ENCODE measurements at regions not wholly inside any gene's neighbourhood (a gene's known extent, or its start where the extent isn't known, plus 50 kb on each side); places are given as distances from the start of the nearest gene placed in this dataset.

DNA sequence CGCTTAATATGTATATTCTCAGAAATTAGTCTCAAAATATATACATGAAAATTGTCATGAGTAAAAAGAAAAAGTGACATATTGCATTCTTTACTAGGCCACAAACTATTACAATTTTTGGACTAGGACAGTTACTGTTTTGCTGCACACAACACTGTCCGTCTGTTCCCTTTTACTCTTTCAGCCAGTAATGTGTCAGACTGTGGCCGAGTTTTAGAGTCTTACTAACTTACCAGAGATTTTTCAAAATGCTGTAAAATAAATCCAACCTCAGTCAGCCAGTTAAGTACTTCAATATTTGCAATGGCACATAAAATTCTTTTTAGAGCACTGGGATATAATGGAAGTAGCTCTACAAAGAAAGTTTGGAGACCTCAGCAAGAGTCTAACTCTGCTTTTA, 380.3 kb upstream of the IL12A start (continued):
- TF ChIP-seq ILK (tag; IDR thresholded peaks at IDR 0.05; ENCODE audit: borderline replicate concordance, low read depth) (no peak), ZNF12 (CRISPR knock-in tag; IDR thresholded peaks at IDR 0.05) (no peak), ZNF184 (CRISPR knock-in tag; IDR thresholded peaks at IDR 0.05) (no peak), FOXJ2 (tag; IDR thresholded peaks at IDR 0.05) (no peak), CAMTA2 (CRISPR knock-in tag; conservative IDR thresholded peaks at IDR 0.05) (no peak), U2AF1 (optimal IDR thresholded peaks at IDR 0.05; ENCODE audit: low read depth, low read length) (no peak), GABPB2 (CRISPR knock-in tag; conservative IDR thresholded peaks at IDR 0.05) (no peak), ZZZ3 (IDR thresholded peaks at IDR 0.05) (no peak)
- TF ChIP-seq, protein P1, sequence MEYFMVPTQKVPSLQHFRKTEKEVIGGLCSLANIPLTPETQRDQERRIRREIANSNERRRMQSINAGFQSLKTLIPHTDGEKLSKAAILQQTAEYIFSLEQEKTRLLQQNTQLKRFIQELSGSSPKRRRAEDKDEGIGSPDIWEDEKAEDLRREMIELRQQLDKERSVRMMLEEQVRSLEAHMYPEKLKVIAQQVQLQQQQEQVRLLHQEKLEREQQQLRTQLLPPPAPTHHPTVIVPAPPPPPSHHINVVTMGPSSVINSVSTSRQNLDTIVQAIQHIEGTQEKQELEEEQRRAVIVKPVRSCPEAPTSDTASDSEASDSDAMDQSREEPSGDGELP (CRISPR knock-in tag; IDR thresholded peaks at IDR 0.05; ENCODE audit: borderline replicate concordance) = no peak
- TF ChIP-seq, protein P2, sequence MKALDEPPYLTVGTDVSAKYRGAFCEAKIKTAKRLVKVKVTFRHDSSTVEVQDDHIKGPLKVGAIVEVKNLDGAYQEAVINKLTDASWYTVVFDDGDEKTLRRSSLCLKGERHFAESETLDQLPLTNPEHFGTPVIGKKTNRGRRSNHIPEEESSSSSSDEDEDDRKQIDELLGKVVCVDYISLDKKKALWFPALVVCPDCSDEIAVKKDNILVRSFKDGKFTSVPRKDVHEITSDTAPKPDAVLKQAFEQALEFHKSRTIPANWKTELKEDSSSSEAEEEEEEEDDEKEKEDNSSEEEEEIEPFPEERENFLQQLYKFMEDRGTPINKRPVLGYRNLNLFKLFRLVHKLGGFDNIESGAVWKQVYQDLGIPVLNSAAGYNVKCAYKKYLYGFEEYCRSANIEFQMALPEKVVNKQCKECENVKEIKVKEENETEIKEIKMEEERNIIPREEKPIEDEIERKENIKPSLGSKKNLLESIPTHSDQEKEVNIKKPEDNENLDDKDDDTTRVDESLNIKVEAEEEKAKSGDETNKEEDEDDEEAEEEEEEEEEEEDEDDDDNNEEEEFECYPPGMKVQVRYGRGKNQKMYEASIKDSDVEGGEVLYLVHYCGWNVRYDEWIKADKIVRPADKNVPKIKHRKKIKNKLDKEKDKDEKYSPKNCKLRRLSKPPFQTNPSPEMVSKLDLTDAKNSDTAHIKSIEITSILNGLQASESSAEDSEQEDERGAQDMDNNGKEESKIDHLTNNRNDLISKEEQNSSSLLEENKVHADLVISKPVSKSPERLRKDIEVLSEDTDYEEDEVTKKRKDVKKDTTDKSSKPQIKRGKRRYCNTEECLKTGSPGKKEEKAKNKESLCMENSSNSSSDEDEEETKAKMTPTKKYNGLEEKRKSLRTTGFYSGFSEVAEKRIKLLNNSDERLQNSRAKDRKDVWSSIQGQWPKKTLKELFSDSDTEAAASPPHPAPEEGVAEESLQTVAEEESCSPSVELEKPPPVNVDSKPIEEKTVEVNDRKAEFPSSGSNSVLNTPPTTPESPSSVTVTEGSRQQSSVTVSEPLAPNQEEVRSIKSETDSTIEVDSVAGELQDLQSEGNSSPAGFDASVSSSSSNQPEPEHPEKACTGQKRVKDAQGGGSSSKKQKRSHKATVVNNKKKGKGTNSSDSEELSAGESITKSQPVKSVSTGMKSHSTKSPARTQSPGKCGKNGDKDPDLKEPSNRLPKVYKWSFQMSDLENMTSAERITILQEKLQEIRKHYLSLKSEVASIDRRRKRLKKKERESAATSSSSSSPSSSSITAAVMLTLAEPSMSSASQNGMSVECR (CRISPR knock-in tag; IDR thresholded peaks at IDR 0.05) = no peak
